ENCODE measurements at regions not wholly inside any gene's neighbourhood (a gene's known extent, or its start where the extent isn't known, plus 50 kb on each side); places are given as distances from the start of the nearest gene placed in this dataset.
"Not testable (repeated sequence)": the region's sequence is repeated elsewhere in the genome, so short reads cannot be mapped to it uniquely, and the experiment has no call there.

DNA sequence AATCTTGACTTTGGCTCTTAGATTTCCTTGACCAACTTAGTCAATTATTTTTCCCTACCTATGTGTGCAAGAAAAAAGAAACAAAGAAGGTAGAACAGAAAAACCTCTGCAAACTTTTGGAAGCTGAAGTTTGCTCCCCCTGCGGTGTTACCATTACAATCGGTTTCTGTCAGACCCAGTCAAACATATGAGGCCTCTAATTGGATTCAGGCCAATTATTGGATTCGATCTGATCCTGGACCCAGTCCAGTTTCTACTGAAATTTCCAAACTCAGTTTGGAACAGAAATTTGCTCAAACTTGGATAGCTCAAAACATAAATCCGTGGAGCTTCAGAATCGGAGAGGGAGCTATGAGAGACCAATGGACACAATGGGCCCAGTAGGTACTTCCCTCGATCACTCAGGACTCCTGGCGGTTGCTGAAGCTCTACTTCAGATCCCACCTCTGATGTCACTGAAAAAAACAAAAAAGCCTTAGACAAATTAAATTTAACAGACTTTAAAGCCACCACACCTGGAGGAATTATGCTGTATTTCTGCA, 523.9 kb downstream of the DMRTA1 start:
- WGBS, 2 experiments (ENCODE audit: insufficient coverage in 2 of 2), result 82 to 93% methylated on average over 5 to 7 of the region's 7 CpGs
- no peak overlapping the region for H3K27ac ChIP-seq (ENCODE audit: low read depth, low read length, severe bottlenecking)
- H3K4me1 ChIP-seq (ENCODE audit: control insufficient read depth, insufficient read depth, low read length, poor library complexity, severe bottlenecking), result no peaks in the 10 kb centered on the region
- no peak overlapping the region for H3K4me3 ChIP-seq (ENCODE audit: extremely low read depth, insufficient read depth, low read length, poor library complexity, severe bottlenecking)
- no peaks in the 10 kb centered on the region for H3K36me3 ChIP-seq (ENCODE audit: control insufficient read depth, insufficient read depth, low read length)
- H3K9me3 ChIP-seq (ENCODE audit: control insufficient read depth, low read length), result no peaks in the 10 kb centered on the region

DNA sequence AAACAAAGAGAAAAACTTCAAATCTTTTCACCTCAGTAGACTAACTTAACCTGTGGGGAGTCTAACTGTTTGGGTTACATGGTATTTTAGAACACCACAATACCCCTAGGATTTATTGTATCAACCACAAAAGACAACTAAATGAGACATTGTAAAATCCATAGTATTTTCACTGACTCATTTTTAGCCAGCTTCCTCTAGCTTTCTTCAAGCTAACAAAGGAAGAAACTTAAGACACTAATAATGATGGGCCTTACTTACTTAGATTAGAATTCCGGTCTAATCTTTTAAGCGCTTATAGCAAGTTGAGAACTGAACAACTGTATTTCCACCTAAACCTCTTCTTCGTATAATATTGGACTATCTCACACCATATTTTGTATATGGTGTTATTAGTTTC, 529.3 kb downstream of the DMRTA1 start:
- Histone ChIP-seq H3K36me3 (ENCODE audit: control insufficient read depth, insufficient read depth, low read length) (no peaks in the 10 kb centered on the region), H3K27ac (ENCODE audit: low read depth, low read length, severe bottlenecking) (no peak overlapping the region), H3K9me3 (ENCODE audit: control insufficient read depth, low read length) (no peaks in the 10 kb centered on the region), H3K4me3 (ENCODE audit: extremely low read depth, insufficient read depth, low read length, poor library complexity, severe bottlenecking) (no peak overlapping the region), H3K4me1 (ENCODE audit: control insufficient read depth, insufficient read depth, low read length, poor library complexity, severe bottlenecking) (no peaks in the 10 kb centered on the region)
- no CpG with 5 or more reads among the region's 3 CpGs for WGBS, 2 experiments (ENCODE audit: insufficient coverage in 2 of 2)

DNA sequence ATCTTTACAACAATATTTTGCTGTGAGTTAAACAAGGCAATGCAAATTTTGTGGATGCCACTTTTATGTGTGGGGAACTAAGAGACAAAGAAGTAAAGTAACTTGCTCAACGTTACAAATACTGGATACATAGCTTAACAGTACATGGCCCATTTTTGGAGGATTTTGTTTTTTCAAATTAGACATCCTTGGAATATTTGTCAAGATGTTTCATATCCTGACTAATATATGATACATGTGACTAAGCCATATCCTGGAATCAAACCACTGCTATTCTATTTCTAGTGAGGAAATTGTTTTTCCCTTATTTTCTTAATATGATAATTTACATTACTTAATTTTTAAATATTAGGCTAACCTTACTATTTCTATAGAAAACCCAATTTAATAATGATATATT, 529.8 kb downstream of the DMRTA1 start:
- no peak overlapping the region for H3K27ac ChIP-seq (ENCODE audit: low read depth, low read length, severe bottlenecking)
- H3K9me3 ChIP-seq (ENCODE audit: control insufficient read depth, low read length), result no peaks in the 10 kb centered on the region
- H3K4me1 ChIP-seq (ENCODE audit: control insufficient read depth, insufficient read depth, low read length, poor library complexity, severe bottlenecking), result no peaks in the 10 kb centered on the region
- WGBS, 2 experiments (ENCODE audit: insufficient coverage in 2 of 2), result no CpG with 5 or more reads among the region's 1 CpG
- no peak overlapping the region for H3K4me3 ChIP-seq (ENCODE audit: extremely low read depth, insufficient read depth, low read length, poor library complexity, severe bottlenecking)
- no peaks in the 10 kb centered on the region for H3K36me3 ChIP-seq (ENCODE audit: control insufficient read depth, insufficient read depth, low read length)

DNA sequence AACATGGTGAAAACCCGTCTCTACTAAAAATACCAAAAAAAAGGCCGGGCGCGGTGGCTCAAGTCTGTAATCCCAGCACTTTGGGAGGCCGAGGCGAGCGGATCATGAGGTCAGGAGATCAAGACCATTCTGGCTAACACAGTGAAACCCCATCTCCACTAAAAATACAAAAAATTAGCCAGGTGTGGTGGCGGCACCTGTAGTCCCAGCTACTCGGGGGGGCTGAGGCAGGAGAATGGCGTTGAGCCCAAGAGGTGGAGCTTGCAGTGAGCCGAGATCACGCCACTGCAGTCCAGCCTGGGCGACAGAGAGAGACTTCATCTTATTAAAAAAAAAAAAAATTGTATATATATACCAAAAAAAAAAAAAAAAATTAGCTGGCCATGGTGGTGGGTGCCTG, 533.8 kb downstream of the DMRTA1 start:
- H3K36me3 ChIP-seq (ENCODE audit: control insufficient read depth, insufficient read depth, low read length); H3K4me3 ChIP-seq (ENCODE audit: extremely low read depth, insufficient read depth, low read length, poor library complexity, severe bottlenecking); H3K27ac ChIP-seq (ENCODE audit: low read depth, low read length, severe bottlenecking); H3K9me3 ChIP-seq (ENCODE audit: control insufficient read depth, low read length); H3K4me1 ChIP-seq (ENCODE audit: control insufficient read depth, insufficient read depth, low read length, poor library complexity, severe bottlenecking): not testable (repeated sequence)
- 79 to 92% methylated on average over 2 to 10 of the region's 13 CpGs for WGBS, 2 experiments (ENCODE audit: insufficient coverage in 2 of 2)

DNA sequence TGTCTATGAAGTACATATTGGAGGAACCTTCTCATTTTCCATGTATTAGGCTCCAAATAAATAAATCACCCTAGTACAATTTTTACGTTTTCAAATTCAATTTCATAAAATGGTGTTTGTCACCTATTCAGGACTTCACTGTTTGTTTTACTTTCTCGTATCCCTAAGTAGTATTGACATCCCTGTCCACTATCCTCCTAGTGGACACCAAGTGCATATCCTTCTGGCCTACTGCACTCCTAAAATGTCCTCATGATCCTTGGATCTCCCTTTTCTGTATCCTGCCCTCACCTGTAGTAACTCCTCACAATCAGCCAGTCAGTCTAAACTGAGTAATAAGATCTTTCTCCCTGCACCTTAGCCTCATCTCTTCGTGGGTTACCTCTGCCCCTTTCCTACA, 539.9 kb downstream of the DMRTA1 start:
- Histone ChIP-seq H3K4me3 (ENCODE audit: extremely low read depth, insufficient read depth, low read length, poor library complexity, severe bottlenecking) (no peak overlapping the region), H3K27ac (ENCODE audit: low read depth, low read length, severe bottlenecking) (no peak overlapping the region), H3K9me3 (ENCODE audit: control insufficient read depth, low read length) (no peaks in the 10 kb centered on the region), H3K4me1 (ENCODE audit: control insufficient read depth, insufficient read depth, low read length, poor library complexity, severe bottlenecking) (no peaks in the 10 kb centered on the region), H3K36me3 (ENCODE audit: control insufficient read depth, insufficient read depth, low read length) (no peaks in the 10 kb centered on the region)
- WGBS, 2 experiments (ENCODE audit: insufficient coverage in 2 of 2), result 90 to 94% methylated on average over 3 of the region's 3 CpGs

DNA sequence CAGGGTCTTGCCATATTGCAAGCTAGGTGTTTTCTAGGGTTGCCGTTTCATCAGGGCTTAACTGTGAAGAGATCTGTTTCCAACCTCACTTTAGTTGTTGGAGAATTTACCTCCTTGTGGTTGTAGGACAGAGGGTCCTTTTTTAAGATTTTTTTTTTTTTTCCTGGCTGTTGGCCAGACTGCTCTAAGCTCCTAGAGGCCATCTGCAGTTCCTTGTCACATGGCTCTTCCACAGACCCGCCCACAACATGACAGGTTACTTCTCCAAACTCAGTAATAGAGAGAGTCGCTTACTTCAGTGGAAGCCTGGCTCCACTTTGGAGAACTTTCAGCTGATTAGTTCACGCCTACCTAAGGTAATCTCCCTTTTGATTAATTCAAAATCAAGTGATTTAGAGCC, 543.7 kb downstream of the DMRTA1 start:
- Histone ChIP-seq H3K27ac (ENCODE audit: low read depth, low read length, severe bottlenecking) (no peak overlapping the region), H3K4me3 (ENCODE audit: extremely low read depth, insufficient read depth, low read length, poor library complexity, severe bottlenecking) (no peak overlapping the region), H3K4me1 (ENCODE audit: control insufficient read depth, insufficient read depth, low read length, poor library complexity, severe bottlenecking) (no peaks in the 10 kb centered on the region), H3K36me3 (ENCODE audit: control insufficient read depth, insufficient read depth, low read length) (no peaks in the 10 kb centered on the region), H3K9me3 (ENCODE audit: control insufficient read depth, low read length) (no peaks in the 10 kb centered on the region)
- 71 to 93% methylated on average over 1 to 2 of the region's 4 CpGs for WGBS, 2 experiments (ENCODE audit: insufficient coverage in 2 of 2)

DNA sequence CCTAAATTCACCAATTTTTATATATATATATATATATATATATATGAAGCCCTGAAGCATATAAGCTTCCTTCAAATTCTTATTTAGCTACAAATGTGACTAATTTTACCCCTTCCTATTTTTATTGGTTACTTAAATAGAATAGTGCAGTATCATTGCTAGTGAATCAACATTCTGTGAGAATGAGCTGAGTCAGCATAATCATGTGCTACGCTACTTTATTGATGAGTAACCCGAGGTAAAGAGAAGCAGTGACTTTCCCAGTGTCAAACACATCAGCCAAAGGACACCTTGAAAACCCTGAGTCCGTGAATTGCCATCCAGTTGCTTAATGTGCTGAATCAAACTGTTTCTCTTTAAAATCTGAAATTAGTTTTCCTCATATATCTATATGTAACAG, 546.2 kb downstream of the DMRTA1 start:
- WGBS, 2 experiments (ENCODE audit: insufficient coverage in 2 of 2), result 77 to 80% methylated on average over 2 to 3 of the region's 3 CpGs
- H3K9me3 ChIP-seq (ENCODE audit: control insufficient read depth, low read length), result peaks cover 4% of the 10 kb centered on the region
- no peaks in the 10 kb centered on the region for H3K36me3 ChIP-seq (ENCODE audit: control insufficient read depth, insufficient read depth, low read length)
- H3K4me3 ChIP-seq (ENCODE audit: extremely low read depth, insufficient read depth, low read length, poor library complexity, severe bottlenecking), result no peak overlapping the region
- H3K27ac ChIP-seq (ENCODE audit: low read depth, low read length, severe bottlenecking), result no peak overlapping the region
- H3K4me1 ChIP-seq (ENCODE audit: control insufficient read depth, insufficient read depth, low read length, poor library complexity, severe bottlenecking), result no peaks in the 10 kb centered on the region

DNA sequence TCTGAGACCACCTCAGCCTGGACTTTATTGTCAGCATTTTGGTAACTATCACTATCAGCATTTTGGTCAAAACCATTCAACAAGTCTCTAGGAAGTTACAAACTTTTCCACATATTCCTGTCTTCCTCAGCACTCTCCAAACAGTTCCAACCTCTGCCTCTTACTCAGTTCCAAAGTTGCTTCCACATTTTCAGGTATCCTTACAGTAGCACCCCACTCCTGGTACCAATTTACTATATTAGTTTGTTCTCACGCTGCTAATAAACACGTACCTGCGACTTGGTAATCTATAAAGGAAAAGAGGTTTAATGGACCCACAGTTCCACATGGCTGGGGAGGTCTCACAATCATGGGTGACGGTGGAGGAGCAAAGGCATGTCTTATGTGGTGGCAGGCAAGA, 551.3 kb downstream of the DMRTA1 start:
- no CpG with 5 or more reads among the region's 4 CpGs for WGBS, 2 experiments (ENCODE audit: insufficient coverage in 2 of 2)
- Histone ChIP-seq H3K4me3 (ENCODE audit: extremely low read depth, insufficient read depth, low read length, poor library complexity, severe bottlenecking) (no peak overlapping the region), H3K36me3 (ENCODE audit: control insufficient read depth, insufficient read depth, low read length) (no peaks in the 10 kb centered on the region), H3K9me3 (ENCODE audit: control insufficient read depth, low read length) (peaks cover 4% of the 10 kb centered on the region), H3K27ac (ENCODE audit: low read depth, low read length, severe bottlenecking) (no peak overlapping the region), H3K4me1 (ENCODE audit: control insufficient read depth, insufficient read depth, low read length, poor library complexity, severe bottlenecking) (no peaks in the 10 kb centered on the region)

DNA sequence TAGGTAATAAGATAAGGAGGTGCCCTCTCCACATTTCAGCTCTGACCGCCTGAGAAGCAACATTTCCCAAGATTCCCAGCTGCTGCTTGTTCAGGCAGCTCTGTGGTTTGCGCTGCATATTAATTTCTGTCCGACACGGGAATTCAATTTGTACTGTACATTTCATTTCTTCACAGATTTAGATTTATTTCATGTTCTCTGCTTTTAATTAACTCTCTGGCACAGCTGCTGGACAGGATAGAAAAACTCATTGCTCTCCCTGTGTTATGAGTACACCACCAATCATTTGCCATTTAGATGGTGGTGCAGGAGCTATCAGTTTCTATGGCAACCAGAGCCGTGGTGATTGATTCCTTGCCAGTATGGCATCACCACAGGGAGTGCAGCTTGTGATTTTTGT, 558.5 kb downstream of the DMRTA1 start:
- no peaks in the 10 kb centered on the region for H3K9me3 ChIP-seq (ENCODE audit: control insufficient read depth, low read length)
- H3K36me3 ChIP-seq (ENCODE audit: control insufficient read depth, insufficient read depth, low read length), result no peaks in the 10 kb centered on the region
- 88% methylated on average over 2 to 4 of the region's 5 CpGs for WGBS, 2 experiments (ENCODE audit: insufficient coverage in 2 of 2)
- H3K4me1 ChIP-seq (ENCODE audit: control insufficient read depth, insufficient read depth, low read length, poor library complexity, severe bottlenecking), result no peaks in the 10 kb centered on the region
- no peak overlapping the region for H3K27ac ChIP-seq (ENCODE audit: low read depth, low read length, severe bottlenecking)
- H3K4me3 ChIP-seq (ENCODE audit: extremely low read depth, insufficient read depth, low read length, poor library complexity, severe bottlenecking), result no peak overlapping the region

DNA sequence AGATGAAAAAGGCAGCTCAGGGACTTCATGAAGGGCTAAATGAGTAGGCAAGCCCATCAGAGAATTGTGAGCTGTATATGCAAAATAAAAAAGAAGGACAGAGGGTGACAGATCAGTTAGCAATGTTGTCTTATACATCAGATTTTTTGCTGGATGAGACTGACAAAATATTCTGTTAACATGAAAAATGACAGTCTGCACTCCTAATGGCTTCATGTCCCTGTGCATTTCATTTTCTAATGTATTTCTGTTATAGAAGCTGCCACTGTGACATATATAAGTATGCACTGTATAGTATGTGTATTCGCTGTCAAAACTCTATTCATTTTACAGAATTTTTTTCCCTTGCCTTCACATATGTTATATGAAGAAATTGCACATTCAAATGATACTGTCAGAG, 559.5 kb downstream of the DMRTA1 start:
- no peaks in the 10 kb centered on the region for H3K36me3 ChIP-seq (ENCODE audit: control insufficient read depth, insufficient read depth, low read length)
- no peaks in the 10 kb centered on the region for H3K4me1 ChIP-seq (ENCODE audit: control insufficient read depth, insufficient read depth, low read length, poor library complexity, severe bottlenecking)
- no peak overlapping the region for H3K27ac ChIP-seq (ENCODE audit: low read depth, low read length, severe bottlenecking)
- no CpG with 5 or more reads among the region's 1 CpG for WGBS, 2 experiments (ENCODE audit: insufficient coverage in 2 of 2)
- no peaks in the 10 kb centered on the region for H3K9me3 ChIP-seq (ENCODE audit: control insufficient read depth, low read length)
- no peak overlapping the region for H3K4me3 ChIP-seq (ENCODE audit: extremely low read depth, insufficient read depth, low read length, poor library complexity, severe bottlenecking)

DNA sequence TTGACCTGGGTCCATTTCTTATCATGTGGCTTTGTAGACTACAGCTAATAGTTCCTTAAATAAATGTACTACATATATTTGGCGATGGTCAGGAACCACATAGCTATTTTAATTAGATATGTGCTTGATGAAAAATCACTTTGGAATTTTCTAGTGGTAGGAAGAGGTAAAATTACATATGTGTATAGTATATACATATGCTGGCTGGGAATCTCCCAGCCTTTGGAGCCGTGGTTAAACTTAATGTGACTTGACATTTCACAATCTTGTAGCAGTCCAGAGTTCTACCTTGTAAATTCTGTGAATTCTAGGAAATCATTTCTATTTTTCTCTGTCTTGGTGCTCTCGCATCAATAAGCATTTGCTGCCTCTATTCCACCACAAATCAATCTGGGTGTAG, 565.0 kb downstream of the DMRTA1 start:
- Histone ChIP-seq H3K27ac (ENCODE audit: low read depth, low read length, severe bottlenecking) (no peak overlapping the region), H3K4me3 (ENCODE audit: extremely low read depth, insufficient read depth, low read length, poor library complexity, severe bottlenecking) (no peak overlapping the region), H3K9me3 (ENCODE audit: control insufficient read depth, low read length) (no peaks in the 10 kb centered on the region), H3K4me1 (ENCODE audit: control insufficient read depth, insufficient read depth, low read length, poor library complexity, severe bottlenecking) (no peaks in the 10 kb centered on the region), H3K36me3 (ENCODE audit: control insufficient read depth, insufficient read depth, low read length) (no peaks in the 10 kb centered on the region)
- no CpG with 5 or more reads among the region's 3 CpGs for WGBS, 2 experiments (ENCODE audit: insufficient coverage in 2 of 2)
